ENCODE measurements at regions not wholly inside any gene's neighbourhood (a gene's known extent, or its start where the extent isn't known, plus 50 kb on each side); places are given as distances from the start of the nearest gene placed in this dataset.

DNA sequence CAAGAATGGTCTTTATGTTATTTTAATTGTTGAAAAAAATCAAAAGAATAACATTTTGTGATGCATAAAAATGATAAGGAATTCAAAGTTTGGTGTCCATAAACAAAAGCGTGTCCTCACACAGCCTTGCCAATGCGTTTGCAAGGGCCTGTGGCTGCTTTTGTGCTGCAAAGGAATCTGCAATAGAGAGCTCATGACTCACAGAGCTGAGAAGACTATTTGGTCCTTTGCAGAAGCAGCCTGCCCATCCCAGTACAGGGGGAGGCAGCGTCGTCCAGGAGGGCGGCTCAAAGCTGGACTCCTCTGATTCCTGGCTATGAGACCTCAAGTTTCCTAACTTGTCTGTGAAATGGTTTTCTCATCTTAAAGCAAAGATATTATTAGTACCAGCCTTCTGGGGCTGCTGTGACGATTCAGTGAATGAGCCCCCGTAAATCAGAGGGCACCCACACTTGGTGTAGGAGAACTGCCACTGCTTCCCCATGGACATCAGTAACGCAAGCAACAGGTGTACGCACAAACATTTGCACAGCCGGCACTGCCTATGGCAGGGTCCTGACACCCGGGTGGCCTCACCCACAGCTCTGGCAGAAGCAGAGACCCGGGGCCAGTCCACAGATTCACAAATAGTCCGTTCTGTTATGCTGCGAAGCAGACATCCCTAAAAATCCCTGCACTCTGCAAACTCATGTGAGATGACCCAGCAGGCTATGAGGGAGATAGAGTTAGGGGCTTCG lies 70.6 kb upstream of the ASAP2 start:
- H3K4me3 ChIP-seq (ENCODE audit: low read depth, low read length): no peak overlapping the region
- TF ChIP-seq, protein P1, sequence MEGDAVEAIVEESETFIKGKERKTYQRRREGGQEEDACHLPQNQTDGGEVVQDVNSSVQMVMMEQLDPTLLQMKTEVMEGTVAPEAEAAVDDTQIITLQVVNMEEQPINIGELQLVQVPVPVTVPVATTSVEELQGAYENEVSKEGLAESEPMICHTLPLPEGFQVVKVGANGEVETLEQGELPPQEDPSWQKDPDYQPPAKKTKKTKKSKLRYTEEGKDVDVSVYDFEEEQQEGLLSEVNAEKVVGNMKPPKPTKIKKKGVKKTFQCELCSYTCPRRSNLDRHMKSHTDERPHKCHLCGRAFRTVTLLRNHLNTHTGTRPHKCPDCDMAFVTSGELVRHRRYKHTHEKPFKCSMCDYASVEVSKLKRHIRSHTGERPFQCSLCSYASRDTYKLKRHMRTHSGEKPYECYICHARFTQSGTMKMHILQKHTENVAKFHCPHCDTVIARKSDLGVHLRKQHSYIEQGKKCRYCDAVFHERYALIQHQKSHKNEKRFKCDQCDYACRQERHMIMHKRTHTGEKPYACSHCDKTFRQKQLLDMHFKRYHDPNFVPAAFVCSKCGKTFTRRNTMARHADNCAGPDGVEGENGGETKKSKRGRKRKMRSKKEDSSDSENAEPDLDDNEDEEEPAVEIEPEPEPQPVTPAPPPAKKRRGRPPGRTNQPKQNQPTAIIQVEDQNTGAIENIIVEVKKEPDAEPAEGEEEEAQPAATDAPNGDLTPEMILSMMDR (IDR thresholded peaks at IDR 0.05; ENCODE audit: borderline replicate concordance, insufficient read depth, low read depth, low read length): no peak

DNA sequence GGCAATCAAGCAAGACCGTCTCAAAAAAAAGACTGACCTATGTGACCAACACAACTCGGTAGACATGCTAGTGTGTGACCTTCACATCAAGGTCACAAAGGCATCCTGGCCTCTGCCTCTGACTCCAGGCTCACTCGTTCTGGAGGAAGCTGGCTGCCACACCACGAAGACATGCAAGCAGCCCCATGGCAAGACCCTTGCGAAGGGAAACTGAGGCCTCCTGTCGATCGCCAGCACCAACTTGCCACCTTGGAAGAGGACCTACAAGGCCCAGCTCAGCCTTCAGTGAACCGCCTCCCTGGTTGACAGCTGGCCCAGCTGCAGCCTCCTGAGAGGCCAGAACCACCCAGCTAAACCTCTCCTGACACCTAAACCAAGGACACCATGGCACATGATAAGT lies 79.3 kb upstream of the ASAP2 start:
- H3K4me3 ChIP-seq (ENCODE audit: low read depth, low read length): no peak overlapping the region
- TF ChIP-seq, protein P1 (IDR thresholded peaks at IDR 0.05; ENCODE audit: borderline replicate concordance, insufficient read depth, low read depth, low read length): no peak

DNA sequence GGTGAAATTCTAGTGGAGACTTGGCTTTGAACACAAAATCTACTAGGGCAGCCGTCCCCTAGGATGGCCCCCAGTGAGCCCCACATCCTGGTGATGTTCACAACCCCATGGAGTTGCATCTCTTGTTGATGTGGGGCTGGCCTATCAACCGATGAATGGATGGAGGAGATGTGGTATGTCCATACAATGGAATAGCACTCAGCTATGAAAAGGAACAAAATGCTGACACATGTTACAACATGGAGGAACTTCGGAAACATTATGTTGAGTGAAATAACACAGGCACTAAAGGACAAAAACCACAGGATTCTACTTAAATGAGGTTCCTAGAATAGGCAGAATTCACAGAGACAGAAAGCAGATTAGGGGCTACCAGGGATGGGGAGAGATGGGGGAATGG lies 80.1 kb upstream of the ASAP2 start:
- H3K4me3 ChIP-seq (ENCODE audit: low read depth, low read length): no peak overlapping the region
- TF ChIP-seq, protein P1 (IDR thresholded peaks at IDR 0.05; ENCODE audit: borderline replicate concordance, insufficient read depth, low read depth, low read length): no peak

DNA sequence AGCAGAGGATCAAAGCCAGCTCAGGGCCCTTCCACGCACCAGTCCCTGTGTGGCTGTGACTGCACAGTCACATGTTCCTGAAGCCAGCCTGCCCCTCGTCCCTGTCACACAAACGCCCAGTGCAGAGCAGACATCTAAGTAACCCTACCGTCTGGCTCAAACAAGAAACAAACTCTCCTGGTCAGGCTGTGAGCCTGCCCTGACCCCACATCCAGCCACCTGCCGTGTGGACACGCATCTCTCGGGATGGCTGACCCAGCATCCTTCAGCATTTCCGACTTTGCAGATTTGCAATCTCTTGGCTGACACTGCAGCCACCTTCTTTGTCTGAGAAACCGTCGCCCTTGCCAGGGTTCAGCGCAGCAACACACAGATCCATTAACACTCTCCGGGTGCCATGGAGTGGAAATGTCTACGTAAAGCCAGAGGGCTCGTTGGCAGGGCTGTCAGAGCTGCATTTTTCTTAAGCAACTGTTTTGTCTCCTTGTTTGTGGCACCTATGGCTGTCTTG lies 82.3 kb upstream of the ASAP2 start:
- no peak overlapping the region for H3K4me3 ChIP-seq (ENCODE audit: low read depth, low read length)
- TF ChIP-seq, protein P1 (IDR thresholded peaks at IDR 0.05; ENCODE audit: borderline replicate concordance, insufficient read depth, low read depth, low read length): no peak

DNA sequence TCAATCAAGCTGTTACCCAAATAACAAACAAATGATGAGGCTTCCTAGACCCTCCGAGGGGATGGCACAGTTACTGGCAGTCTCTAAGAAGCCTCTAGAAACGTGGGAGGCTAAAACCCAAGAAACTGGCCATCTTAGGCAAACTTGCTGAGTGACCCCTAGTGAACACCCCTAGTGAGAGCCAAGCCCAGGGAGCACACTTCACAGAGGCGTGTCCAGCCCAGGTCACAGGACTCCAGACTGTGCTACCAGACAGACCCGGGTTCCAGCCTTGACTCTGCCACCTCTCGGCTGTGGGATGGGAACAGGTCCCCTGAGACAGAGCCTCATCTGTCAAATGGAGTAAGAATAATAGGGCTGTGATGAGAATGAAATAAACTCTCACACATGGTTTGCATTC lies 83.5 kb upstream of the ASAP2 start:
- TF ChIP-seq, protein P1 (IDR thresholded peaks at IDR 0.05; ENCODE audit: borderline replicate concordance, insufficient read depth, low read depth, low read length): no peak
- no peak overlapping the region for H3K4me3 ChIP-seq (ENCODE audit: low read depth, low read length)

DNA sequence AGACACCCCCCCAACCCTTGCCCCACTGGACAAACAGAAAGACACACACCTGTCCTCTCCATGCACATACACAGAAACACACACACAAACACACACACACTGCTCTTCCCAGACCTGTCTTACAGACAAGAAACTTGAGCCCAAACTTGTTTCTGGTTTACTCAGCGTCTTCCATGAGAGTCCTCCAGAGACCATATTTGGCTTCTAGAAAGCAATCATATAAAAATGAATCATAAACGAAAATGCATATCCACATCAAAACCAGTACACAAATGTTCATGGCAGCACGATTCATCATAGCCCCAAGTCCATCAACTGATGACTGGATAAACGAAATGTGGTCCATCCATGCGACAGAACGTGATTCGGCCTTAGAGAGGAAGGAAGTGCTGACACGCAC lies 84.2 kb upstream of the ASAP2 start:
- no peak overlapping the region for H3K4me3 ChIP-seq (ENCODE audit: low read depth, low read length)
- TF ChIP-seq, protein P1 (IDR thresholded peaks at IDR 0.05; ENCODE audit: borderline replicate concordance, insufficient read depth, low read depth, low read length): no peak

DNA sequence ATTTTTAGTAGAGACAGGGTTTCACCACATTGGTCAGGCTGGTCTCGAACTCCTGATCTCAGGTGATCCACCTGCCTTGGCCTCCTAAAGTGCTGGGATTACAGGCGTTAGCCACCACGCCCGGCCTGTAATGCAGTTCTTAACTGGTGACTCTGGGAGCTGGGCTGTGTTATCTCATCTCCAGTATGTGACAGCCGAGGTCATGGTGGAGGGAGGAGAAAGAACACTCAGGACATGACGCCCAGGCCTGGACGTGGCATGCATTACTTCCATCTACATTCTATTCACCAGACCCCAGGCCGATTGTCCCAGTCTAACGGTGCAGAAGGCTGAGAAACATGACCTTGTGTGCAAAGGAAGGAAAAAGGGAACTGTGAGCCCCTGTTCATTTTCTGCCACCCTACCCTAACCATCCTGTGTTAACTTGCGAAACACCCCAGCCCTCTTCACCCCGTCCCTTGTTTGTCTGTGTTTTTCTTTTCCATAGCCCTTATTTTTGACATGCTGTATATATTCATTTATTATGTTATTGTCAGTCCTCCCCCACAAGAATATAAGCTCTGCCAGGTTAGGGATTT lies 88.1 kb upstream of the ASAP2 start:
- H3K4me3 ChIP-seq (ENCODE audit: low read depth, low read length): no peak overlapping the region

More for the DNA sequence above, 88.1 kb upstream of the ASAP2 start:
- TF ChIP-seq, protein P1 (IDR thresholded peaks at IDR 0.05; ENCODE audit: borderline replicate concordance, insufficient read depth, low read depth, low read length): no peak

Measured in GM12875 (cell line).